ENCODE measurements at regions not wholly inside any gene's neighbourhood (a gene's known extent, or its start where the extent isn't known, plus 50 kb on each side); places are given as distances from the start of the nearest gene placed in this dataset.
A peak's percentile ranks its signal among the peaks of the same experiment; 100 is the strongest.

GRCh38 chr15:35686347-35686746 lies 140.4 kb upstream of the DPH6 start:
- 86 to 90% methylated on average over 1 of the region's 1 CpG for WGBS, 2 donors
- intact Hi-C loops (cut with DNase I; ENCODE audit: low total_unique reads), result no loop called here

GRCh38 chr15:35689266-35689665 lies 143.3 kb upstream of the DPH6 start:
- no peak for DNase-seq (ENCODE audit: low spot score in 2 of 2)

More at GRCh38 chr15:35686347-35686746, 140.4 kb upstream of the DPH6 start:
- no peak for TF ChIP-seq CTCF (IDR thresholded peaks at IDR 0.05)
- no peak for TF ChIP-seq POLR2A (IDR thresholded peaks at IDR 0.05)
- no peak overlapping the region for H3K4me3 ChIP-seq (ENCODE audit: low read depth, poor library complexity, severe bottlenecking)
- DNase-seq (ENCODE audit: low spot score in 2 of 2), result no peak

DNA sequence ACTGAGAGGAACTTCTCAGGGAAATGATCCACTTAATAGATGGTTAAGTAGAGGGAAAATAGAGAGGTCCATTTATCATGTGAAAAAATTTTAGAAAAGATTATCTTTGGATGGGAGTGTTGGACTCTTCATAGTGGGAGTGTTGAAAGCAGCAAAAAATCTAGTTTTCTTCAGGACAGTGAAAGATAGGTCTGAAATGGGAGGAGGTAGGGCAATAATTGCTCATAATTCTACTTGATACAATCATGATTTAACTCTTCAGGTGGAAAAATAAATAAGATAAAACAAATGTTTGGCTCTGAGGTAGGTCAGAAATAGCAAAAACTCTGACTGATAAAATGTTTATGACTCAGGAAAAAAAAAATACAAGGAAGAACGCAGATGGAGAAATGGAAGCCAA lies 144.1 kb upstream of the DPH6 start:
- WGBS, 2 donors, result 45 to 58% methylated on average over 1 of the region's 1 CpG
- no peak for DNase-seq (ENCODE audit: low spot score in 2 of 2)
- TF ChIP-seq POLR2A (IDR thresholded peaks at IDR 0.05) (no peak), CTCF (IDR thresholded peaks at IDR 0.05) (no peak)
- H3K4me3 ChIP-seq (ENCODE audit: low read depth, poor library complexity, severe bottlenecking), result no peak overlapping the region
- intact Hi-C loops (cut with DNase I; ENCODE audit: low total_unique reads), result no loop called here

More at GRCh38 chr15:35689266-35689665, 143.3 kb upstream of the DPH6 start:
- intact Hi-C loops (cut with DNase I; ENCODE audit: low total_unique reads), result no loop called here
- H3K4me3 ChIP-seq (ENCODE audit: low read depth, poor library complexity, severe bottlenecking), result no peak overlapping the region
- 95 to 98% methylated on average over 6 of the region's 6 CpGs for WGBS, 2 donors
- no peak for TF ChIP-seq CTCF (IDR thresholded peaks at IDR 0.05)
- TF ChIP-seq POLR2A (IDR thresholded peaks at IDR 0.05), result no peak

DNA sequence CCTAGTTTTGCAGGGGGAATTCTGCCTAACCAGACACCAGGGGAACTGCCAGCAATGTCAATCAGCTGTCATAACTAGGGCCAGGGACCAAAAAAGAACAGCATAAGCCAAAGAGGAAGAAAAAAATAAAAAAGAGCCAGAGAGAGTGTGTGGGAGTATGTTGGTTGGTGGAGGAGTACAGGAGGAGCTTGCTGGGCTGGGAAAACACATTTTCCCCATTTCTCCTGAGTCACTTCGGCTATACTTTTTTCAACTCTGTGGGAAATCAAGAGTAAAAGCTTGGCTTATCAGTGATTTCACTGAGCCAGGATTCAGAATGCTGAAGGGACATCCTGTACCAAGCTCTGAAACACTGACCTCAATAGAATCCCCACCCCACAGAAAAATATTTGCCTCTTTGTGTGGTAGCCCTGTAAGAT lies 144.7 kb upstream of the DPH6 start:
- TF ChIP-seq CTCF (IDR thresholded peaks at IDR 0.05), result no peak
- TF ChIP-seq POLR2A (IDR thresholded peaks at IDR 0.05), result no peak
- intact Hi-C loops (cut with DNase I; ENCODE audit: low total_unique reads), result no loop called here
- peak in 1 of 2 donors; percentile 45 for DNase-seq (ENCODE audit: low spot score in 2 of 2)
- H3K4me3 ChIP-seq (ENCODE audit: low read depth, poor library complexity, severe bottlenecking), result no peak overlapping the region
- WGBS, 2 donors, result 52 to 58% methylated on average over 1 of the region's 1 CpG

GRCh38 chr15:35691173-35691761 lies 145.3 kb upstream of the DPH6 start:
- WGBS, 2 donors, result 55 to 80% methylated on average over 4 of the region's 4 CpGs
- no peak for TF ChIP-seq POLR2A (IDR thresholded peaks at IDR 0.05)
- TF ChIP-seq CTCF (IDR thresholded peaks at IDR 0.05), result no peak
- no peak overlapping the region for H3K4me3 ChIP-seq (ENCODE audit: low read depth, poor library complexity, severe bottlenecking)
- DNase-seq (ENCODE audit: low spot score in 2 of 2), result no peak
- intact Hi-C loops (cut with DNase I; ENCODE audit: low total_unique reads), result no loop called here

All from lower leg skin (tissue), 4 donors.